A549 (cell line): ENCODE measurements at regions not wholly inside any gene's neighbourhood (a gene's known extent, or its start where the extent isn't known, plus 50 kb on each side); places are given as distances from the start of the nearest gene placed in this dataset.

Source experiments
- ATAC-seq, 2 experiments: fragments of 200-7000 bp in 1 of 2; fragments of >200 bp in 1 of 2; cut with Nextera tagmentation in 1 of 2; cut with Tn5 transposase in 1 of 2; 3 replicates each; pipeline versions ENCODE4 v1.8.0 to v1.9.1; 2018 to 2020; ENCODE audit warnings: mild to moderate bottlenecking in 1 of 2, moderate library complexity in 1 of 2
- CTCF ChIA-PET: fragments of 300-600 bp; sonication (Branson Sonifier 250); formaldehyde crosslinking; extraction: SDS; loops from one replicate; lab custom pipeline; 2021; ENCODE audit warnings: antibody characterized with exemption, inconsistent platforms; lab: Yijun Ruan, JAX
- POLR2A ChIA-PET: fragments of 350-600 bp; formaldehyde crosslinking; extraction: SDS; loops from one replicate; lab custom pipeline; 2021; ENCODE audit warnings: antibody characterized with exemption, inconsistent platforms; lab: Yijun Ruan, JAX
- DNase-seq, 2 experiments: peaks; one replicate each; pipeline versions ENCODE4 v3.0.0 to v3.0.0-alpha.2; 2011 to 2016; ENCODE audit warnings: low read depth in 1 of 2, low spot score in 1 of 2
- FAIRE-seq: peaks from 2 replicates; lab custom pipeline; 2011; peaks lifted over from hg19 to GRCh38; lab: Jason Lieb, UNC
- H3K27ac ChIP-seq, 2 experiments: fragments of >200 bp; sonication (Bioruptor Twin); formaldehyde crosslinking; 3 replicates each; pipeline ENCODE4 v1.5.1; 2016 to 2017
- H3K4me1 ChIP-seq: fragments of >200 bp; sonication (Bioruptor Twin); formaldehyde crosslinking; 3 replicates; pipeline ENCODE4 v1.6.1; 2016
- H3K4me2 ChIP-seq: fragments of >200 bp; sonication (Bioruptor Twin); formaldehyde crosslinking; 3 replicates; pipeline ENCODE4 v1.6.1; 2016
- H3K4me3 ChIP-seq: fragments of >200 bp; sonication (Bioruptor Twin); formaldehyde crosslinking; 3 replicates; pipeline ENCODE4 v1.5.1; 2016
- H3K9me3 ChIP-seq: fragments of >200 bp; sonication (Bioruptor Twin); formaldehyde crosslinking; 3 replicates; pipeline ENCODE4 v1.6.1; 2016
- BCL3 ChIP-seq: fragments of >200 bp; sonication (Bioruptor Twin); formaldehyde crosslinking; IDR thresholded peaks from 3 replicates; pipeline ENCODE4 v1.6.1; 2016
- BHLHE40 ChIP-seq: IDR thresholded peaks from 2 replicates; pipeline ENCODE4 v1.6.1; 2012; ENCODE audit warnings: low read depth, low read length, inconsistent platforms
- CEBPB ChIP-seq, 2 experiments: fragments of >200 bp in 1 of 2; sonication (Bioruptor Twin) in 1 of 2; formaldehyde crosslinking in 1 of 2; IDR thresholded peaks; 2 replicates each; pipeline ENCODE4 v1.6.1; 2012 to 2016
- EHF ChIP-seq: fragments of 250-450 bp; sonication (Bioruptor Pico); IDR thresholded peaks from 2 replicates; pipeline ENCODE4 v1.5.0; 2020; ENCODE audit warnings: mild to moderate bottlenecking
- EHMT2 ChIP-seq: fragments of 200-600 bp; sonication (generic); IDR thresholded peaks from 2 replicates; pipeline ENCODE4 v1.6.1; 2016; ENCODE audit warnings: antibody characterized with exemption, low read depth, mild to moderate bottlenecking, moderate library complexity
- ESRRA ChIP-seq: fragments of 150-350 bp; IDR thresholded peaks from 2 replicates; pipeline ENCODE4 v1.6.1; 2014; ENCODE audit warnings: mild to moderate bottlenecking, low read length, borderline replicate concordance
- FOSL2 ChIP-seq, 2 experiments: fragments of 450-650 bp in 1 of 2; fragments of >200 bp in 1 of 2; sonication (Bioruptor Twin) in 1 of 2; formaldehyde crosslinking; IDR thresholded peaks; 2 replicates each; pipeline versions ENCODE4 v1.5.0 to v1.6.1; 2016 to 2020; ENCODE audit warnings: mild to moderate bottlenecking in 1 of 2, moderate library complexity in 1 of 2
- GATA3 ChIP-seq: IDR thresholded peaks from 2 replicates; pipeline ENCODE4 v1.6.1; 2012; ENCODE audit warnings: borderline replicate concordance
- HES2 ChIP-seq: fragments of >200 bp; sonication (Bioruptor Twin); formaldehyde crosslinking; IDR thresholded peaks from 2 replicates; pipeline ENCODE4 v1.6.1; 2016
- HEYL ChIP-seq: fragments of 250-450 bp; sonication (Bioruptor Pico); IDR thresholded peaks from 2 replicates; pipeline ENCODE4 v1.8.0; 2021; ENCODE audit warnings: mild to moderate bottlenecking, moderate library complexity
- HOXB13 ChIP-seq: fragments of 250-450 bp; sonication (Bioruptor Pico); IDR thresholded peaks from 2 replicates; pipeline ENCODE4 v1.5.0; 2020; ENCODE audit warnings: low read depth, mild to moderate bottlenecking, moderate library complexity
- MAFK ChIP-seq: fragments of 450-650 bp; IDR thresholded peaks from 2 replicates; pipeline ENCODE4 v1.6.1; 2014; ENCODE audit not compliant: partially characterized antibody
- PHF8 ChIP-seq: fragments of 200-600 bp; sonication (generic); IDR thresholded peaks from 2 replicates; pipeline ENCODE4 v1.6.1; 2016; ENCODE audit warnings: low read depth, mild to moderate bottlenecking, antibody characterized with exemption, moderate library complexity, borderline replicate concordance
- RCOR1 ChIP-seq: fragments of 150-350 bp; IDR thresholded peaks from 2 replicates; pipeline ENCODE4 v1.6.1; 2014; ENCODE audit warnings: antibody characterized with exemption, low read length, low read depth
- RFX5 ChIP-seq: fragments of 450-650 bp; IDR thresholded peaks from 2 replicates; pipeline ENCODE4 v1.7.1; 2014; ENCODE audit warnings: antibody characterized with exemption, mild to moderate bottlenecking, moderate library complexity
- SREBF2 ChIP-seq: fragments of 450-650 bp; IDR thresholded peaks from 2 replicates; pipeline ENCODE4 v1.6.1; 2014; ENCODE audit warnings: mild to moderate bottlenecking, moderate library complexity
- USF2 ChIP-seq: fragments of 450-650 bp; IDR thresholded peaks from 2 replicates; pipeline ENCODE4 v1.6.1; 2014; ENCODE audit warnings: antibody characterized with exemption
- ZFP36 ChIP-seq: fragments of 450-650 bp; IDR thresholded peaks from 2 replicates; pipeline ENCODE4 v1.6.1; 2014; ENCODE audit warnings: borderline replicate concordance; ENCODE audit not compliant: partially characterized antibody
- ZSCAN20 ChIP-seq: fragments of 250-450 bp; sonication (Bioruptor Pico); IDR thresholded peaks from 2 replicates; pipeline ENCODE4 v1.8.0; 2022; ENCODE audit warnings: mild to moderate bottlenecking, moderate library complexity
- WGBS: methylation state at CpG from one replicate; pipeline ENCODE4 v1.1.6; 2017; ENCODE audit errors: missing lambda C conversion rate; 5-methylcytosine and 5-hydroxymethylcytosine counted together
- TF ChIP-seq, protein P1 (sequence below): fragments of 150-350 bp; IDR thresholded peaks from 2 replicates; pipeline ENCODE4 v1.6.1; 2014; ENCODE audit warnings: low read depth, mild to moderate bottlenecking, low read length

DNA sequence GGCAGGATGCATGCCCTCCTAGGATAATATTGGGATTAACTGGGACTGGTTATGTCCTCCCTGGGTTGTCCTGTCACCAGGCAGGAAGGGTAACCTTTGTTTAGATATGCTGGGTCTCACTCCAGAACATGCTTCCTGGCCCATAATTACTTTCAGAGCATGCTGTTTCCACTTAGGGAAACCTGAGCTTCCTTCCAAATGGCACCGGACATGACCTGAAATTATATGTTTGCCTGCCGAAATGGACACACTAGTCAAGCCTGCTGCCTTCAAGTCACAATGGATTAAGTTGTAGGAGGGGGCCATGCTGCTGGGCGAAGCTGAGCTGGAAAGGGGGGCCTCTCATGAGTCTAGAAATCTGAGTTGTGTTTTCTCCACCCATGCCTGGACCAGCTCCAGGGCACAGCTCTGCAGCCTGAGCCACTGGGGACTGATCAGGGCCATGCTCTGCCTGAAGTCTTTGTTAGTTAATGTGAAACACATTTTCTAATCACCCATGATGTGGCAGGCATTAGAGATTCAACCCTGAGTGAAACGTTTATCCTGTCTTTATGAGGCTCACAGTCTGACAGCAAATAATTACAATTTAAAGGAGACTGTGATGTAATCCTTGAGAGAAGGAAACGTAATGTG is 273.3 kb downstream of the TNS1 start:
- CTCF ChIA-PET: interaction anchor here (0.9 to 2.0 kb wide), 4 partner anchors 9 to 34 kb away, joined by 3 to 10 read pairs (median 3); no protein-coding TSS in a partner anchor

GRCh38 chr2:217727801-217728200 is 275.0 kb downstream of the TNS1 start:
- no peak overlapping the region for H3K4me3 ChIP-seq
- CTCF ChIA-PET: interaction anchor here (2.0 kb wide), 1 partner anchor 15 kb away, joined by 10 read pairs; no protein-coding TSS in a partner anchor
- H3K9me3 ChIP-seq: no peaks in the 10 kb centered on the region
- H3K4me2 ChIP-seq: no peak overlapping the region
- WGBS: 70% methylated on average over 7 of the region's 7 CpGs
- DNase-seq: no peak
- no peak for FAIRE-seq
- TF ChIP-seq MAFK (no peak), HEYL (CRISPR knock-in tag) (no peak), SREBF2 (no peak), EHMT2 (no peak), RCOR1 (no peak), RFX5 (no peak), USF2 (no peak), HES2 (no peak), CEBPB (IDR thresholded peaks at IDR 0.05) (no peak), BHLHE40 (no peak), ESRRA (no peak), GATA3 (no peak), HOXB13 (CRISPR knock-in tag) (no peak)
- TF ChIP-seq, protein P1, sequence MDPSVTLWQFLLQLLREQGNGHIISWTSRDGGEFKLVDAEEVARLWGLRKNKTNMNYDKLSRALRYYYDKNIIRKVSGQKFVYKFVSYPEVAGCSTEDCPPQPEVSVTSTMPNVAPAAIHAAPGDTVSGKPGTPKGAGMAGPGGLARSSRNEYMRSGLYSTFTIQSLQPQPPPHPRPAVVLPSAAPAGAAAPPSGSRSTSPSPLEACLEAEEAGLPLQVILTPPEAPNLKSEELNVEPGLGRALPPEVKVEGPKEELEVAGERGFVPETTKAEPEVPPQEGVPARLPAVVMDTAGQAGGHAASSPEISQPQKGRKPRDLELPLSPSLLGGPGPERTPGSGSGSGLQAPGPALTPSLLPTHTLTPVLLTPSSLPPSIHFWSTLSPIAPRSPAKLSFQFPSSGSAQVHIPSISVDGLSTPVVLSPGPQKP: no peak
- TF ChIP-seq, all 56 proteins: peak for 0
- no peaks in the 10 kb centered on the region for H3K4me1 ChIP-seq
- no peak overlapping the region for H3K27ac ChIP-seq
- POLR2A ChIA-PET: no interaction called here
- ATAC-seq: no peak

More for the DNA sequence above, 273.3 kb downstream of the TNS1 start:
- 44% methylated on average over 5 of the region's 5 CpGs for WGBS
- Histone ChIP-seq H3K27ac (no peak overlapping the region), H3K4me3 (no peak overlapping the region), H3K4me1 (no peaks in the 10 kb centered on the region), H3K4me2 (no peak overlapping the region), H3K9me3 (no peaks in the 10 kb centered on the region)
- no peak for TF ChIP-seq HEYL (CRISPR knock-in tag)
- no peak for TF ChIP-seq FOSL2 (IDR thresholded peaks at IDR 0.05)
- TF ChIP-seq FOSL2 (CRISPR knock-in tag; IDR thresholded peaks at IDR 0.05): no peak
- no peak for TF ChIP-seq HES2
- TF ChIP-seq BCL3: no peak
- TF ChIP-seq PHF8: no peak
- no peak for TF ChIP-seq ZFP36
- no peak for TF ChIP-seq ESRRA
- no peak for TF ChIP-seq EHF
- TF ChIP-seq ZSCAN20: no peak
- no peak for DNase-seq
- POLR2A ChIA-PET: no interaction called here
- ATAC-seq: no peak
- FAIRE-seq: no peak
